IMR-90 (cell line): ENCODE measurements at regions not wholly inside any gene's neighbourhood (a gene's known extent, or its start where the extent isn't known, plus 50 kb on each side); places are given as distances from the start of the nearest gene placed in this dataset.

ENCODE experiments used
- ATAC-seq: fragments of 200-7000 bp; cut with Tn5 transposase; 2 replicates; pipeline ENCODE4 v1.9.1; 2020; ENCODE audit warnings: low read depth, mild to moderate bottlenecking, moderate library complexity
- BruUV-seq: library from RNA; stranded (reverse); fragments of 400-500 nt; replicated peaks from 2 replicates; lab custom pipeline; 2021; lab: Mats Ljungman, UMichigan
- CTCF ChIA-PET: fragments of 300-600 bp; formaldehyde crosslinking; extraction: SDS; loops from one replicate; lab custom pipeline; 2021; ENCODE audit warnings: antibody characterized with exemption; lab: Yijun Ruan, JAX
- POLR2A ChIA-PET: fragments of 300-600 bp; sonication (Branson Sonifier 250); formaldehyde crosslinking; loops from one replicate; lab custom pipeline; 2022; ENCODE audit warnings: antibody characterized with exemption; ENCODE audit not compliant: unreplicated experiment; lab: Charles Lee
- DNase-seq: peaks from one replicate; pipeline ENCODE4 v3.0.0; 2013
- H2AFZ ChIP-seq: replicated peaks from 2 replicates; pipeline ENCODE3; 2013; ENCODE audit warnings: low read length, mild to moderate bottlenecking; ENCODE audit not compliant: poor library complexity
- H2AK5ac ChIP-seq: 2 replicates; pipeline ENCODE4 v1.6.1; 2013; ENCODE audit warnings: low read depth, low read length, inconsistent platforms
- H2AK9ac ChIP-seq: replicated peaks from 2 replicates; pipeline ENCODE3; 2013; ENCODE audit warnings: mild to moderate bottlenecking, low read depth, low read length, moderate library complexity; ENCODE audit not compliant: poor library complexity
- H2BK120ac ChIP-seq: 2 replicates; pipeline ENCODE4 v1.6.1; 2013; ENCODE audit warnings: low read depth, low read length, inconsistent platforms
- H2BK15ac ChIP-seq: 3 replicates; pipeline ENCODE4 v1.6.1; 2013; ENCODE audit warnings: low read depth, low read length, inconsistent platforms
- H2BK20ac ChIP-seq: 2 replicates; pipeline ENCODE4 v1.6.1; 2013; ENCODE audit warnings: low read depth, mild to moderate bottlenecking, inconsistent platforms, low read length, moderate library complexity
- H2BK5ac ChIP-seq: 2 replicates; pipeline ENCODE4 v1.6.1; 2013; ENCODE audit warnings: mild to moderate bottlenecking, low read depth, low read length, inconsistent platforms; ENCODE audit not compliant: poor library complexity, severe bottlenecking
- H3K14ac ChIP-seq: replicated peaks from 2 replicates; pipeline ENCODE4 v1.6.1; 2013; ENCODE audit warnings: low read depth, low read length, inconsistent platforms
- H3K18ac ChIP-seq: 2 replicates; pipeline ENCODE4 v1.6.1; 2013; ENCODE audit warnings: low read depth, low read length, control low read depth
- H3K23ac ChIP-seq: 2 replicates; pipeline ENCODE4 v1.6.1; 2013; ENCODE audit warnings: low read depth, low read length, inconsistent platforms
- H3K27ac ChIP-seq: 2 replicates; pipeline ENCODE4 v1.5.1; 2013; ENCODE audit warnings: mild to moderate bottlenecking, control low read depth, low read length; ENCODE audit not compliant: insufficient read depth
- H3K27me3 ChIP-seq: 2 replicates; pipeline ENCODE4 v1.6.1; 2013; ENCODE audit warnings: low read length; ENCODE audit not compliant: control insufficient read depth, insufficient read depth
- H3K36me3 ChIP-seq: 2 replicates; pipeline ENCODE4 v1.6.1; 2013; ENCODE audit warnings: low read length, mixed read lengths; ENCODE audit not compliant: control insufficient read depth, insufficient read depth
- H3K4ac ChIP-seq: 2 replicates; pipeline ENCODE4 v1.6.1; 2013; ENCODE audit warnings: low read depth, low read length, inconsistent platforms
- H3K4me1 ChIP-seq: 2 replicates; pipeline ENCODE4 v1.6.1; 2013; ENCODE audit warnings: low read length, mixed read lengths; ENCODE audit not compliant: control insufficient read depth, insufficient read depth
- H3K4me2 ChIP-seq: 2 replicates; pipeline ENCODE4 v1.6.1; 2013; ENCODE audit warnings: low read depth, mild to moderate bottlenecking, control low read depth, low read length, moderate library complexity
- H3K4me3 ChIP-seq: 2 replicates; pipeline ENCODE4 v1.5.1; 2013; ENCODE audit warnings: low read depth, mild to moderate bottlenecking, control low read depth, low read length, moderate library complexity; ENCODE audit not compliant: insufficient read depth
- H3K56ac ChIP-seq: 2 replicates; pipeline ENCODE4 v1.6.1; 2013; ENCODE audit warnings: low read length, inconsistent platforms; ENCODE audit not compliant: insufficient read depth; ENCODE audit errors: extremely low read depth
- H3K79me1 ChIP-seq, 2 experiments: 2 replicates each; pipeline ENCODE4 v1.6.1; 2013; ENCODE audit warnings: low read length in 2 of 2, inconsistent platforms in 1 of 2, low read depth in 1 of 2
- H3K9ac ChIP-seq: 2 replicates; pipeline ENCODE4 v1.6.1; 2013; ENCODE audit warnings: low read depth, low read length, control low read depth
- H3K9me1 ChIP-seq: 2 replicates; pipeline ENCODE4 v1.6.1; 2013; ENCODE audit warnings: low read length, inconsistent platforms; ENCODE audit not compliant: insufficient read depth
- H3K9me3 ChIP-seq: 2 replicates; pipeline ENCODE4 v1.6.1; 2013; ENCODE audit warnings: low read length; ENCODE audit not compliant: control insufficient read depth, insufficient read depth
- H4K20me1 ChIP-seq: 2 replicates; pipeline ENCODE4 v1.6.1; 2013; ENCODE audit warnings: low read length, inconsistent platforms; ENCODE audit not compliant: insufficient read depth
- H4K5ac ChIP-seq: 2 replicates; pipeline ENCODE4 v1.6.1; 2013; ENCODE audit warnings: mild to moderate bottlenecking, low read depth, low read length, control low read depth
- H4K8ac ChIP-seq, 2 experiments: 2 replicates each; pipeline ENCODE4 v1.6.1; 2013; ENCODE audit warnings: low read depth in 2 of 2, low read length in 2 of 2, control low read depth in 1 of 2, inconsistent platforms in 1 of 2
- H4K91ac ChIP-seq: 2 replicates; pipeline ENCODE4 v1.6.1; 2013; ENCODE audit warnings: low read depth, low read length, inconsistent platforms; ENCODE audit not compliant: insufficient read depth
- BHLHE40 ChIP-seq: fragments of 150-350 bp; IDR thresholded peaks from 2 replicates; pipeline ENCODE4 v1.6.1; 2016; ENCODE audit warnings: mild to moderate bottlenecking, low read depth, low read length
- CEBPB ChIP-seq: IDR thresholded peaks from 2 replicates; pipeline ENCODE4 v1.6.1; 2012; ENCODE audit warnings: low read depth, low read length, improper control_type of control experiment
- CHD1 ChIP-seq: IDR thresholded peaks from 2 replicates; pipeline ENCODE4 v1.6.1; 2012; ENCODE audit warnings: low read depth, low read length, improper control_type of control experiment
- FOS ChIP-seq: fragments of 150-350 bp; IDR thresholded peaks from 2 replicates; pipeline ENCODE4 v1.6.1; 2016; ENCODE audit warnings: low read depth, low read length
- MAFK ChIP-seq: IDR thresholded peaks from 2 replicates; pipeline ENCODE4 v1.6.1; 2012; ENCODE audit warnings: low read depth, low read length, improper control_type of control experiment
- MAZ ChIP-seq: IDR thresholded peaks from 2 replicates; pipeline ENCODE4 v1.6.1; 2012; ENCODE audit warnings: low read depth, mild to moderate bottlenecking, low read length, improper control_type of control experiment, moderate library complexity, borderline replicate concordance
- MXI1 ChIP-seq: IDR thresholded peaks from 2 replicates; pipeline ENCODE4 v1.6.1; 2012; ENCODE audit warnings: low read depth, mild to moderate bottlenecking, low read length, moderate library complexity, borderline replicate concordance
- NFE2L2 ChIP-seq: fragments of 150-350 bp; IDR thresholded peaks from 2 replicates; pipeline ENCODE4 v1.6.1; 2016; ENCODE audit warnings: low read depth, mild to moderate bottlenecking, low read length
- POLR2A ChIP-seq: IDR thresholded peaks from 2 replicates; pipeline ENCODE4 v1.6.1; 2012; ENCODE audit warnings: mild to moderate bottlenecking, low read depth, low read length
- RAD21 ChIP-seq: IDR thresholded peaks from 2 replicates; pipeline ENCODE4 v1.6.1; 2012; ENCODE audit warnings: low read length, improper control_type of control experiment
- RCOR1 ChIP-seq: IDR thresholded peaks from 2 replicates; pipeline ENCODE4 v1.6.1; 2012; ENCODE audit warnings: mild to moderate bottlenecking, low read length, improper control_type of control experiment; ENCODE audit not compliant: insufficient replicate concordance
- RFX5 ChIP-seq: IDR thresholded peaks from 2 replicates; pipeline ENCODE4 v1.8.0; 2012; ENCODE audit warnings: low read depth, mild to moderate bottlenecking, low read length, moderate library complexity
- WGBS, 2 experiments: methylation state at CpG; one replicate each; pipeline versions ENCODE4 v1.1.5 to v1.1.7; 2013; ENCODE audit warnings: missing lambda C conversion rate in 2 of 2; ENCODE audit not compliant: insufficient read length in 1 of 2; ENCODE audit errors: extremely low coverage in 2 of 2; 5-methylcytosine and 5-hydroxymethylcytosine counted together
- dilution Hi-C: fragments of 300-500 bp; cut with HindIII; formaldehyde crosslinking; loops from one replicate; pipeline ENCODE4 v1.14.3; 2018; ENCODE audit warnings: low sequenced_read_pairs; ENCODE audit not compliant: unreplicated experiment
- in situ Hi-C: fragments of 300-500 bp; cut with MboI; formaldehyde crosslinking; loops from 3 replicates; pipeline ENCODE4 v1.14.3; 2019; ENCODE audit warnings: low sequenced_read_pairs, inconsistent platforms, mixed read lengths
- intact Hi-C: fragments of 100-400 bp; cut with micrococcal nuclease; formaldehyde crosslinking; loops from 2 replicates; pipeline ENCODE4 v1.10.0; 2022
- TF ChIP-seq, protein P1 (sequence below): fragments of 150-350 bp; IDR thresholded peaks from 2 replicates; pipeline ENCODE4 v1.6.1; 2016; ENCODE audit warnings: low read depth, mild to moderate bottlenecking, low read length, moderate library complexity, borderline replicate concordance
- TF ChIP-seq, protein P2 (sequence below): fragments of 150-350 bp; IDR thresholded peaks from 2 replicates; pipeline ENCODE4 v1.6.1; 2017; ENCODE audit warnings: mild to moderate bottlenecking, antibody characterized with exemption, low read length, low read depth
- TF ChIP-seq, protein P3 (sequence below): conservative IDR thresholded peaks from 2 replicates; pipeline ENCODE4 v1.5.1; 2012; ENCODE audit warnings: mild to moderate bottlenecking, low read depth, low read length, improper control_type of control experiment

DNA sequence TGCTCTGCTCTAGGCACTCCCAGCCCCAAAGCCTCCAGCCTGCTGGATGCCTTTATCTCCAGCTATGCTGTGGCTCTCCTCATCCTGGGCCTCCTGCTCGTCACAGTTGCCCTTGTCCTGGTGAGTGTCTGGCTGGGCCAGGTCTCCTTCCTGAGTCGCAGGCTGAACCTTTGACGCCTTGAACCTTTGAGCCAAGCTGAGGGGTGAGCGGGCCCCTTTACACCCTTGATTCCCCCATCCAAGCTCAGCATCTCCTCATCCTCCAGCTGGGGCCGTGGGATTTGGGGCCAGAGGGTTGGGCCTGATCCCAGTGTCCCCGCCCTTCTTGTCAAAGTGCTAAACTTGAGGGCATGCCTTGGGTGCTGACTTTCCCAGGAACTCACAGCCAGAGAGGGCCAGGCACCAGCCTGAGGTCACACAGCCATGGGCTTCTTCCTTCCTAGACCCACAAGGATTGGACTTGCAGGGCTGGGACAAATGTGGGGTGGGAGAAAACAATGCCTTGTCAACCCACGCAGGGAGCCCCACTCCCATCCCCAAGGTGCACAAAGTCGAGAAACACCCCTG lies 137.0 kb downstream of the TBC1D2B start:
- no peaks in the 10 kb centered on the region for H3K4me1 ChIP-seq
- H4K5ac ChIP-seq, result no peak overlapping the region
- H2AFZ ChIP-seq, result no peak overlapping the region
- POLR2A ChIA-PET, result no interaction called here
- no peak overlapping the region for H3K9ac ChIP-seq
- H2BK20ac ChIP-seq, result no peak overlapping the region
- no peak overlapping the region for H2AK5ac ChIP-seq
- H3K36me3 ChIP-seq, result no peaks in the 10 kb centered on the region
- no TSS peak for BruUV-seq
- in situ Hi-C loops (no loop called here), intact Hi-C loops (no loop called here), dilution Hi-C loops (no loop called here)
- H3K14ac ChIP-seq, result no peak overlapping the region
- 80% methylated on average over 3 of the region's 8 CpGs; no CpG with 5 or more reads in 1 of the 2 experiments for WGBS, 2 experiments
- no peak overlapping the region for H4K91ac ChIP-seq
- peaks cover 8% of the 10 kb centered on the region; the same call in 1 of the 2 replicates for H3K27me3 ChIP-seq
- no peak overlapping the region for H2BK5ac ChIP-seq
- H3K9me3 ChIP-seq, result no peaks in the 10 kb centered on the region
- no peak overlapping the region for H2BK15ac ChIP-seq
- no peak overlapping the region for H3K4me2 ChIP-seq
- H2AK9ac ChIP-seq, result no peak overlapping the region
- no peaks in the 10 kb centered on the region for H4K20me1 ChIP-seq
- CTCF ChIA-PET, result no interaction called here
- H3K27ac ChIP-seq, result no peak overlapping the region
- H3K56ac ChIP-seq, result no peak overlapping the region; the same call in 1 of the 2 replicates
- no peak overlapping the region for H4K8ac ChIP-seq
- H3K23ac ChIP-seq, result no peak overlapping the region
- H3K79me1 ChIP-seq, result no peaks in the 10 kb centered on the region
- no peak overlapping the region for H2BK120ac ChIP-seq
- 0 out of 2 replicates have a peak, but pooled peaks cover 3% of the 10 kb centered on the region for H3K9me1 ChIP-seq
- no peak overlapping the region for H3K4ac ChIP-seq
- no peak for TF ChIP-seq NFE2L2
- TF ChIP-seq CHD1, result no peak
- no peak for TF ChIP-seq MXI1
- TF ChIP-seq RFX5, result no peak
- TF ChIP-seq, protein P1, sequence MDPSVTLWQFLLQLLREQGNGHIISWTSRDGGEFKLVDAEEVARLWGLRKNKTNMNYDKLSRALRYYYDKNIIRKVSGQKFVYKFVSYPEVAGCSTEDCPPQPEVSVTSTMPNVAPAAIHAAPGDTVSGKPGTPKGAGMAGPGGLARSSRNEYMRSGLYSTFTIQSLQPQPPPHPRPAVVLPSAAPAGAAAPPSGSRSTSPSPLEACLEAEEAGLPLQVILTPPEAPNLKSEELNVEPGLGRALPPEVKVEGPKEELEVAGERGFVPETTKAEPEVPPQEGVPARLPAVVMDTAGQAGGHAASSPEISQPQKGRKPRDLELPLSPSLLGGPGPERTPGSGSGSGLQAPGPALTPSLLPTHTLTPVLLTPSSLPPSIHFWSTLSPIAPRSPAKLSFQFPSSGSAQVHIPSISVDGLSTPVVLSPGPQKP, result no peak
- TF ChIP-seq FOS, result no peak
- no peak for TF ChIP-seq RAD21
- TF ChIP-seq, protein P2, sequence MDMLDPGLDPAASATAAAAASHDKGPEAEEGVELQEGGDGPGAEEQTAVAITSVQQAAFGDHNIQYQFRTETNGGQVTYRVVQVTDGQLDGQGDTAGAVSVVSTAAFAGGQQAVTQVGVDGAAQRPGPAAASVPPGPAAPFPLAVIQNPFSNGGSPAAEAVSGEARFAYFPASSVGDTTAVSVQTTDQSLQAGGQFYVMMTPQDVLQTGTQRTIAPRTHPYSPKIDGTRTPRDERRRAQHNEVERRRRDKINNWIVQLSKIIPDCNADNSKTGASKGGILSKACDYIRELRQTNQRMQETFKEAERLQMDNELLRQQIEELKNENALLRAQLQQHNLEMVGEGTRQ, result no peak
- TF ChIP-seq, protein P3, sequence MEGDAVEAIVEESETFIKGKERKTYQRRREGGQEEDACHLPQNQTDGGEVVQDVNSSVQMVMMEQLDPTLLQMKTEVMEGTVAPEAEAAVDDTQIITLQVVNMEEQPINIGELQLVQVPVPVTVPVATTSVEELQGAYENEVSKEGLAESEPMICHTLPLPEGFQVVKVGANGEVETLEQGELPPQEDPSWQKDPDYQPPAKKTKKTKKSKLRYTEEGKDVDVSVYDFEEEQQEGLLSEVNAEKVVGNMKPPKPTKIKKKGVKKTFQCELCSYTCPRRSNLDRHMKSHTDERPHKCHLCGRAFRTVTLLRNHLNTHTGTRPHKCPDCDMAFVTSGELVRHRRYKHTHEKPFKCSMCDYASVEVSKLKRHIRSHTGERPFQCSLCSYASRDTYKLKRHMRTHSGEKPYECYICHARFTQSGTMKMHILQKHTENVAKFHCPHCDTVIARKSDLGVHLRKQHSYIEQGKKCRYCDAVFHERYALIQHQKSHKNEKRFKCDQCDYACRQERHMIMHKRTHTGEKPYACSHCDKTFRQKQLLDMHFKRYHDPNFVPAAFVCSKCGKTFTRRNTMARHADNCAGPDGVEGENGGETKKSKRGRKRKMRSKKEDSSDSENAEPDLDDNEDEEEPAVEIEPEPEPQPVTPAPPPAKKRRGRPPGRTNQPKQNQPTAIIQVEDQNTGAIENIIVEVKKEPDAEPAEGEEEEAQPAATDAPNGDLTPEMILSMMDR, result no peak
- no peak for TF ChIP-seq RCOR1
- TF ChIP-seq MAFK, result no peak
- TF ChIP-seq MAZ, result no peak
- no peak for TF ChIP-seq BHLHE40
- no peak for TF ChIP-seq CEBPB
- no peak for TF ChIP-seq POLR2A
- H3K18ac ChIP-seq, result no peak overlapping the region
- ATAC-seq (no peak), DNase-seq (no peak)
- no peak overlapping the region for H3K4me3 ChIP-seq
